ENCODE measurements at regions not wholly inside any gene's neighbourhood (a gene's known extent, or its start where the extent isn't known, plus 50 kb on each side); places are given as distances from the start of the nearest gene placed in this dataset.

DNA sequence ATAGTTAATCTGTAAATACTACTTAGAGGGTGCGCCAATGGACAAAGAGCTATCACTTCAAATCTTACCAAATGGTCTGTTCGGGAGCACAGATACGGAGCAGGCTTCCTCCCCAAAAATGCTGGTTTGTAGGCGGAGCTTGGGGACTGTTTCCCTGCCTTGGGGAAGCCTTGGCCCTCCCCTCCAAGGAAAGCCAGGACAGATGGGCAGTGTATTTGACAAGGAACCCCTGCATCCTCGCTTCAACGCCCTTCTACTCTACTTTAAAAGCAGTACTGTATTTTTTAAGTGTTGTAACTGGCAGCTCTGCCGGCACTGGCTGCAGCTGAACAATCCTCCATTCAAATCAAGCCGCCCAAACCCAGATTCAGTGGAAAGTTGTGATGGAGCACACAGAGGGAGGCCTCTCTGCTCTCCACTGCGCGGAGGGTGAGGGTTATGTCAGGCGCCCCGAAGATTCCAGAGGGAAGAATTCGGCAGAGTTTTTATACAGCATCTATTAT lies 83.1 kb upstream of the FNDC3B start:
- no peak for DNase-seq (ENCODE audit: low spot score)
- peaks cover 47% of the 10 kb centered on the region for H3K4me1 Mint-ChIP-seq (ENCODE audit: unreplicated experiment)
- peak overlapping the region; percentile 53 for H3K27ac Mint-ChIP-seq (ENCODE audit: unreplicated experiment)
- TF ChIP-seq, protein P1, sequence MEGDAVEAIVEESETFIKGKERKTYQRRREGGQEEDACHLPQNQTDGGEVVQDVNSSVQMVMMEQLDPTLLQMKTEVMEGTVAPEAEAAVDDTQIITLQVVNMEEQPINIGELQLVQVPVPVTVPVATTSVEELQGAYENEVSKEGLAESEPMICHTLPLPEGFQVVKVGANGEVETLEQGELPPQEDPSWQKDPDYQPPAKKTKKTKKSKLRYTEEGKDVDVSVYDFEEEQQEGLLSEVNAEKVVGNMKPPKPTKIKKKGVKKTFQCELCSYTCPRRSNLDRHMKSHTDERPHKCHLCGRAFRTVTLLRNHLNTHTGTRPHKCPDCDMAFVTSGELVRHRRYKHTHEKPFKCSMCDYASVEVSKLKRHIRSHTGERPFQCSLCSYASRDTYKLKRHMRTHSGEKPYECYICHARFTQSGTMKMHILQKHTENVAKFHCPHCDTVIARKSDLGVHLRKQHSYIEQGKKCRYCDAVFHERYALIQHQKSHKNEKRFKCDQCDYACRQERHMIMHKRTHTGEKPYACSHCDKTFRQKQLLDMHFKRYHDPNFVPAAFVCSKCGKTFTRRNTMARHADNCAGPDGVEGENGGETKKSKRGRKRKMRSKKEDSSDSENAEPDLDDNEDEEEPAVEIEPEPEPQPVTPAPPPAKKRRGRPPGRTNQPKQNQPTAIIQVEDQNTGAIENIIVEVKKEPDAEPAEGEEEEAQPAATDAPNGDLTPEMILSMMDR (IDR thresholded peaks at IDR 0.05; ENCODE audit: unreplicated experiment), result no peak
- no peaks in the 10 kb centered on the region for H3K9me3 Mint-ChIP-seq (ENCODE audit: unreplicated experiment)
- no peak overlapping the region for H3K4me3 Mint-ChIP-seq (ENCODE audit: unreplicated experiment)
- no peaks in the 10 kb centered on the region for H3K36me3 Mint-ChIP-seq (ENCODE audit: low read depth, unreplicated experiment)
- no peaks in the 10 kb centered on the region for H3K27me3 Mint-ChIP-seq (ENCODE audit: unreplicated experiment)

DNA sequence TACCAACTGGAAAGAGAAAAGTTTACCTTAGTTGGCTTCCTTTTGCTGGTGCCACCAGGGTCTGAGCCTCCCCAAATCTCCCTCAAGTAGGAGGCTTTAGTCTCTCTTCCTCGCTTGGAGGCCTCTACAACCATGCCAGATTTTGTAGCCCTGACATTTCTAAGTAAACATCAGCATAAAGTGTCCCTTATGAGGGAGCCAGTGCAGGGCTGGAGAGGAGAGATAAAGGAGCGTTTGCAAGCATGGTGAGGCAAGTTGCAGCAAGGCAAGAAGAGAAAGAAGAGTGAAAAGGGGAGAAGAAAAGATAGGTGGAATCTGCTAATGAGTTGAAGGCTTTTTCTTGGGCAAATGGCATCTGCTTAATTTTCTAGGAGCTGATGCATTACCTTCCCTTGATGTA lies 82.7 kb upstream of the FNDC3B start:
- TF ChIP-seq, protein P1 (IDR thresholded peaks at IDR 0.05; ENCODE audit: unreplicated experiment), result no peak
- no peaks in the 10 kb centered on the region for H3K36me3 Mint-ChIP-seq (ENCODE audit: low read depth, unreplicated experiment)
- H3K4me3 Mint-ChIP-seq (ENCODE audit: unreplicated experiment), result no peak overlapping the region
- DNase-seq (ENCODE audit: low spot score), result no peak
- H3K27me3 Mint-ChIP-seq (ENCODE audit: unreplicated experiment), result no peaks in the 10 kb centered on the region
- H3K4me1 Mint-ChIP-seq (ENCODE audit: unreplicated experiment), result peaks cover 47% of the 10 kb centered on the region
- H3K9me3 Mint-ChIP-seq (ENCODE audit: unreplicated experiment), result no peaks in the 10 kb centered on the region
- H3K27ac Mint-ChIP-seq (ENCODE audit: unreplicated experiment), result peak overlapping the region; percentile 53

DNA sequence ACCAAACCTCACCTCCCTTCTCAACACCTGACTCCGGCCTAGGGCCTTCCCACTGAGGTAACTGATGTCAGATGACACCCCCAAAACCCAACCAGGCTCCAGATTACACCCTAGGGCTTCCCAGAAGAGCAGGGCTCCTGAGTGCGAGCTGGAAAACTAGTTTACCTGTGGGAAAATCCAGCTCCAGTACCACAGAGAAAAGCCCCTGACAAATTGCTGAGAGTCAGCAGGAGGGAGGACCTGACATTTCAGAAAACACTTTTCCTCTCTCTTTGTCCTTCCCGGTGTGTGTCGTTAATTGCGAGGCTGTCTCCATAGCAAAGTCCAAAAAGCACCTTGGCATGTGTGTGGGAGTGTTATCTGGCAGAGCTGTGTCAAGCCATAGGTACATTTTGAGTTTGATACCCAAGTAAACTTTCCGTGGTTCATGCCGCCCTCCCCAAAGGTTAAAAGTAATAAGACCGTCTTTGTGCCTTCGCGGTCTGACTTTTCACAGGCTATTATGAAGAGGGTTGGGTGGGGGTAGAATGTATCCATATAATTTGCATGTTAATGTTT lies 79.8 kb upstream of the FNDC3B start:
- peaks cover 30% of the 10 kb centered on the region for H3K4me1 Mint-ChIP-seq (ENCODE audit: unreplicated experiment)
- no peak overlapping the region for H3K4me3 Mint-ChIP-seq (ENCODE audit: unreplicated experiment)
- H3K36me3 Mint-ChIP-seq (ENCODE audit: low read depth, unreplicated experiment), result no peaks in the 10 kb centered on the region
- TF ChIP-seq, protein P1 (IDR thresholded peaks at IDR 0.05; ENCODE audit: unreplicated experiment), result no peak
- DNase-seq (ENCODE audit: low spot score), result no peak
- H3K27ac Mint-ChIP-seq (ENCODE audit: unreplicated experiment), result peak overlapping the region; percentile 41
- H3K9me3 Mint-ChIP-seq (ENCODE audit: unreplicated experiment), result no peaks in the 10 kb centered on the region
- peaks cover 3% of the 10 kb centered on the region for H3K27me3 Mint-ChIP-seq (ENCODE audit: unreplicated experiment)

DNA sequence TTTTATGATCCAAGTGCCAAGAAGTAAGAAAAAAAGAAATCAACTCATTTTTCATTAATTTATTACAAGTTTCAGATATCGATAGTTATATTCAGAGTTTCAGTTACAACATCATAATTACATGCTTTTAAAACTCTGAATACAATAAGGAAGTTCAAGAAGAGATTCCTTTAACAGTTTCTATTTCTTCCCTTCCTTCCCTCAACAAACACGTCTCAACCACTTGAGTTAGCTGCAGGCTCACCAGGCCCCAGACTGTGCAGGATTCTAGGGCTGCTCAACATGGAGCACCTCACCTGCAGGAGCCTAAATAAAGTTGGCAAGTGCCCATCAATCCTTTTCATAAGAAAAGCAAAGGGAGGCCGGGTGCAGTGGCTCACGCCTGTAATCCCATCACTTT lies 79.2 kb upstream of the FNDC3B start:
- Mint-ChIP-seq H3K27ac (ENCODE audit: unreplicated experiment) (no peak overlapping the region), H3K4me3 (ENCODE audit: unreplicated experiment) (no peak overlapping the region), H3K4me1 (ENCODE audit: unreplicated experiment) (peaks cover 24% of the 10 kb centered on the region), H3K9me3 (ENCODE audit: unreplicated experiment) (no peaks in the 10 kb centered on the region), H3K36me3 (ENCODE audit: low read depth, unreplicated experiment) (no peaks in the 10 kb centered on the region), H3K27me3 (ENCODE audit: unreplicated experiment) (peaks cover 3% of the 10 kb centered on the region)
- no peak for DNase-seq (ENCODE audit: low spot score)
- TF ChIP-seq, protein P1 (IDR thresholded peaks at IDR 0.05; ENCODE audit: unreplicated experiment), result no peak

DNA sequence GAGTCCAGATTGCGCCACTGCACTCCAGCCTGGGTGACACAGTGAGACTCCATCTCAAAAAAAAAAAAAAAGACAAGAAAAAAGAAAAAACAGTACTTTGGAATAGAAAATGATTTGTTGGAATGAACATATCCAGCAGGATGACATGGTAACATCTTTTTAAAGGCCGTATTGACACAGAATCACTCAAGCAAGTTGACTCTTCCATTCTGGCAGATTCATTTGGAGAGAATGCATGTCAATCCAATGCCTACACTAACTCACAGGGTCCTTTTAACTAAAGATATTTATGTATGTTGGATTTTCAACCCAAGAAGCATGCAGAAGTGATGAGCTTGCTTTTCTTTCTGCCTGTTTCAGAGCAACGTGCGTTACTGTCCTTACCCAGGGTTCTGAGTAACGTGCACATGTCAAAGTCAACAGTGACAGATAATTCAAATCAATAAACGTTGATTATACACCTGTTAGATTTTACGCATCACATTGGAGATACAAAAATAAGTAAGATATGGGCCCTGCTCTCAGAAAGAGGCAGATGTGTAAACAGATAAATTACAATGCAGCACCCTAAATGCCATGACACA lies 77.1 kb upstream of the FNDC3B start:
- peaks cover 21% of the 10 kb centered on the region for H3K4me1 Mint-ChIP-seq (ENCODE audit: unreplicated experiment)
- no peaks in the 10 kb centered on the region for H3K36me3 Mint-ChIP-seq (ENCODE audit: low read depth, unreplicated experiment)
- H3K4me3 Mint-ChIP-seq (ENCODE audit: unreplicated experiment), result no peak overlapping the region
- no peak overlapping the region for H3K27ac Mint-ChIP-seq (ENCODE audit: unreplicated experiment)
- TF ChIP-seq, protein P1 (IDR thresholded peaks at IDR 0.05; ENCODE audit: unreplicated experiment), result no peak
- H3K27me3 Mint-ChIP-seq (ENCODE audit: unreplicated experiment), result peaks cover 3% of the 10 kb centered on the region
- no peak for DNase-seq (ENCODE audit: low spot score)
- H3K9me3 Mint-ChIP-seq (ENCODE audit: unreplicated experiment), result no peaks in the 10 kb centered on the region

All from endothelial cell (in vitro differentiated cells).